VCaP (cell line): ENCODE measurements at regions not wholly inside any gene's neighbourhood (a gene's known extent, or its start where the extent isn't known, plus 50 kb on each side); places are given as distances from the start of the nearest gene placed in this dataset.

Experiments
- H3K27ac ChIP-seq: fragments of 450-650 bp; 2 replicates; pipeline ENCODE4 v1.5.1; 2017
- TF ChIP-seq, protein P1 (sequence below): fragments of 450-650 bp; conservative IDR thresholded peaks from 2 replicates; pipeline ENCODE4 v1.5.1; 2017; ENCODE audit warnings: mild to moderate bottlenecking, moderate library complexity

GRCh38 chr14:101124815-101125214 lies 221.3 kb upstream of the RTL1 start:
- no peak overlapping the region for H3K27ac ChIP-seq
- TF ChIP-seq, protein P1, sequence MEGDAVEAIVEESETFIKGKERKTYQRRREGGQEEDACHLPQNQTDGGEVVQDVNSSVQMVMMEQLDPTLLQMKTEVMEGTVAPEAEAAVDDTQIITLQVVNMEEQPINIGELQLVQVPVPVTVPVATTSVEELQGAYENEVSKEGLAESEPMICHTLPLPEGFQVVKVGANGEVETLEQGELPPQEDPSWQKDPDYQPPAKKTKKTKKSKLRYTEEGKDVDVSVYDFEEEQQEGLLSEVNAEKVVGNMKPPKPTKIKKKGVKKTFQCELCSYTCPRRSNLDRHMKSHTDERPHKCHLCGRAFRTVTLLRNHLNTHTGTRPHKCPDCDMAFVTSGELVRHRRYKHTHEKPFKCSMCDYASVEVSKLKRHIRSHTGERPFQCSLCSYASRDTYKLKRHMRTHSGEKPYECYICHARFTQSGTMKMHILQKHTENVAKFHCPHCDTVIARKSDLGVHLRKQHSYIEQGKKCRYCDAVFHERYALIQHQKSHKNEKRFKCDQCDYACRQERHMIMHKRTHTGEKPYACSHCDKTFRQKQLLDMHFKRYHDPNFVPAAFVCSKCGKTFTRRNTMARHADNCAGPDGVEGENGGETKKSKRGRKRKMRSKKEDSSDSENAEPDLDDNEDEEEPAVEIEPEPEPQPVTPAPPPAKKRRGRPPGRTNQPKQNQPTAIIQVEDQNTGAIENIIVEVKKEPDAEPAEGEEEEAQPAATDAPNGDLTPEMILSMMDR, result no peak

DNA sequence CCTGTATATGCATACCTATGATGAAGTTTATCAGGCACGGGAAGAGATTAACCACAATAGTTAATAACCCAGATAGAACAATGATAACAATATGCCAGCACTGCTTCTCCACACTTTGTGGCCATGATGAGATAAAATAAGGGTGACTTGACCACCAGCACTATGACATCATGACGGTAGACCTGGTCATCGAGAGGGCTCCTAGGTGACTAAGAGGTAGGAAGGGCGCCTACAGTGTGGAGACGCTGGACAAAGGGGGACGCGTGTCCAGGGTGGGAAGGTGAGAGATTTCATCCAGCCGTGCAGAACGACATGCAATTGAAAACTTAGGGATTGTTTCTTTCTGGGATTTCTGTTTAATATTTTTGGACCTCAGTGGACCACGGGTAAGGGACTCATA lies 221.8 kb upstream of the RTL1 start:
- H3K27ac ChIP-seq, result no peak overlapping the region
- TF ChIP-seq, protein P1, result no peak

DNA sequence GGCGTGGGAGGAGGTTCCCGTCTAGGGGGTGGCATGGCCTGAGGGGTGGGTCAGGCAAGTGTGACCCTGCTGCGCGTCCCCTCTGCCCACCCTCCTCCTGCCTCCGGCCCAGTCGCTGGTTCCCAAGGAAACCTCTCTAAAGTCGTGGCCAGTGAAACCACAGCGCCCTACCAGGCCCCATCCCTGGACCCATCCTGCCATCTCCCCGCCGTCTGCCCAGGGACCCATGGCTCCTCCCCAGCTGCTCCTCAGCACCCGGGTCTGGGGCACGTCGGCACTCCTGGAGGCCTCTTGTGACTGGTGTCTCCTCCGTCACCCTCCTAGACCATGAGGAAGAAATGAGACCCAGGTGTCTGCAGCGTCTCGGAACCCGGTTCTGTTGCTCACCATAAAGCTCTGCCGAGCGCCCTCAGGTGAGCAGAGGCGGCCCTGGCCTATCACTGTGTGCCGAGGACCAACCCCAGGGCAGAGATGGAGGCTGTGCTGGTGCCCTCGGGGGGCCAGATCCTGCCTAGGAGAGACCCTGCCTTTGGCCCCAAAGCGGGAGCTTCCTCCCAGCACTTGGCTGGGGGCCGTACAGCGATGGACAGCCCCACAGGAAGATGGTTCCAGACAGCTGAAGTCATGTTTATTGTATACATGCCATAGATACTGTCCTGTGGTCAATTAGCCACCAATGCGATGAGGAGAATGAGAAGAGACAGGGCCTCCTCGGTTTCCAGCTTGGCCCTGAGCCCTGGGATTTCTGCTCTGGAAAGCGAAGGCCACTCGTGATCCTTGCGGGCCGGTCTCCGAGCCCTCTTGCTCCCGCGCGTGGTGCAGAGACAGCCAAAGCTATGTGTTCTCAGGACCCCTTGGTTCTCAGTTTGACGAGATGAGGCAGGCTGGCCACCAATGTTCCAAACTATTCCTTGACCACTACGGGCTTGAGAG lies 222.5 kb upstream of the RTL1 start:
- TF ChIP-seq, protein P1, result no peak
- H3K27ac ChIP-seq, result no peak overlapping the region

GRCh38 chr14:101126731-101127130 lies 223.2 kb upstream of the RTL1 start:
- H3K27ac ChIP-seq, result no peak overlapping the region
- TF ChIP-seq, protein P1, result no peak

- no peak overlapping the region for H3K27ac ChIP-seq
- TF ChIP-seq, protein P1, result no peak
Measured at GRCh38 chr14:101127224-101127623, 223.7 kb upstream of the RTL1 start.

- H3K27ac ChIP-seq, result no peak overlapping the region
- TF ChIP-seq, protein P1, result no peak
Measured at GRCh38 chr14:101128478-101129321, 225.2 kb upstream of the RTL1 start.

DNA sequence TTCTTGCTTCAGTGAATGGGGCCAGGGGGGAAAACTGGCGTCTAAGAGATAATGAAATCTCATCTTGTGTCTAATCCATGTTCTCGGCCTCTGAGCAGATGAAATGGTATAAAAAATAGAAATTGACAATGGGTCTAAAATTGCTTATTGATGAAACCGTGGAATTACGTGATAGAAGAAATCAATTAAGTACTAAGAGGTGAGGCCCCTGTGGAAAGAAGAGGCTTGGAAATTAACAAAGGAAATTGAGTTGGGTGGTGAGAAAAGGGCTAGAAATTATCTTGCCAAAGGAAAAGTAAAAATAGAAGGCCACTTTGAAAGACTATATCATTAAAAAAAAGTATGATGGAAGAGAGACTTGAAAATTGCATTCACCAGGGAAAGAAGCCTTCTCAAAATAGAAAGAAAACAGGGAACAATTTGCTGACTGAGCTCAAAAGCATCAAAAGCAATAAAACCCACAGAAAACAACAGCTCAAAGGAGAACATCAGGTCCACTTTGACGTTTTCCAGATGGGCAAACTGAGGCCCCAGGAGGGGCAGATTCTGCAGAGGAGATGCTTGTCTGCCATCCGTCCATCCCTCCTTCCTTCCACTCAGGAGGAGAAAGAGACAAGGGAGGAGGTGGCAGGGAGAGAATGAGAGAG lies 226.1 kb upstream of the RTL1 start:
- TF ChIP-seq, protein P1, result no peak
- H3K27ac ChIP-seq, result no peak overlapping the region
